KMS-11 (cell line): ENCODE measurements at regions not wholly inside any gene's neighbourhood (a gene's known extent, or its start where the extent isn't known, plus 50 kb on each side); places are given as distances from the start of the nearest gene placed in this dataset.
A peak's percentile ranks its signal among the peaks of the same experiment; 100 is the strongest.

Source experiments
- H2AFZ ChIP-seq: fragments of 200-600 bp; sonication (generic); 2 replicates; pipeline ENCODE4 v1.6.1; 2016; ENCODE audit warnings: antibody characterized with exemption, mixed run types, low read depth
- H3K27ac ChIP-seq: fragments of 200-600 bp; sonication (generic); 2 replicates; pipeline ENCODE4 v1.6.1; 2016; ENCODE audit warnings: mild to moderate bottlenecking, mixed run types
- H3K27me3 ChIP-seq: fragments of 200-600 bp; sonication (generic); 2 replicates; pipeline ENCODE4 v1.6.1; 2017; ENCODE audit warnings: mild to moderate bottlenecking, low read depth, mixed run types, moderate library complexity; ENCODE audit not compliant: insufficient read depth
- H3K36me3 ChIP-seq: fragments of 200-600 bp; sonication (generic); 2 replicates; pipeline ENCODE4 v1.6.1; 2017; ENCODE audit warnings: mild to moderate bottlenecking, mixed run types; ENCODE audit not compliant: insufficient read depth
- H3K4me1 ChIP-seq: fragments of 200-600 bp; sonication (generic); 2 replicates; pipeline ENCODE4 v1.6.1; 2016; ENCODE audit warnings: mild to moderate bottlenecking, low read depth, mixed run types; ENCODE audit not compliant: poor library complexity, severe bottlenecking
- H3K4me2 ChIP-seq: fragments of 200-600 bp; sonication (generic); 2 replicates; pipeline ENCODE4 v1.7.0; 2016; ENCODE audit warnings: mild to moderate bottlenecking, mixed run types
- H3K4me3 ChIP-seq: fragments of 200-600 bp; sonication (generic); IDR thresholded peaks from 2 replicates; pipeline ENCODE4 v1.6.1; 2017; ENCODE audit warnings: low read depth, low read length, mixed read lengths; ENCODE audit not compliant: insufficient read depth
- H3K79me2 ChIP-seq: fragments of 200-600 bp; sonication (generic); 2 replicates; pipeline ENCODE4 v1.6.1; 2016; ENCODE audit warnings: low read depth, mixed run types; ENCODE audit not compliant: insufficient read depth
- H3K9ac ChIP-seq: fragments of 200-600 bp; sonication (generic); 2 replicates; pipeline ENCODE4 v1.6.1; 2016; ENCODE audit warnings: mild to moderate bottlenecking, mixed run types
- H4K20me1 ChIP-seq: fragments of 200-600 bp; sonication (generic); 2 replicates; pipeline ENCODE4 v1.6.1; 2016; ENCODE audit warnings: mild to moderate bottlenecking, mixed run types; ENCODE audit not compliant: insufficient read depth
- CTCF ChIP-seq: fragments of 200-600 bp; sonication (generic); conservative IDR thresholded peaks from 2 replicates; pipeline ENCODE4 v1.6.1; 2017; ENCODE audit warnings: low read depth, mild to moderate bottlenecking, antibody characterized with exemption, low read length, moderate library complexity, mixed read lengths

DNA sequence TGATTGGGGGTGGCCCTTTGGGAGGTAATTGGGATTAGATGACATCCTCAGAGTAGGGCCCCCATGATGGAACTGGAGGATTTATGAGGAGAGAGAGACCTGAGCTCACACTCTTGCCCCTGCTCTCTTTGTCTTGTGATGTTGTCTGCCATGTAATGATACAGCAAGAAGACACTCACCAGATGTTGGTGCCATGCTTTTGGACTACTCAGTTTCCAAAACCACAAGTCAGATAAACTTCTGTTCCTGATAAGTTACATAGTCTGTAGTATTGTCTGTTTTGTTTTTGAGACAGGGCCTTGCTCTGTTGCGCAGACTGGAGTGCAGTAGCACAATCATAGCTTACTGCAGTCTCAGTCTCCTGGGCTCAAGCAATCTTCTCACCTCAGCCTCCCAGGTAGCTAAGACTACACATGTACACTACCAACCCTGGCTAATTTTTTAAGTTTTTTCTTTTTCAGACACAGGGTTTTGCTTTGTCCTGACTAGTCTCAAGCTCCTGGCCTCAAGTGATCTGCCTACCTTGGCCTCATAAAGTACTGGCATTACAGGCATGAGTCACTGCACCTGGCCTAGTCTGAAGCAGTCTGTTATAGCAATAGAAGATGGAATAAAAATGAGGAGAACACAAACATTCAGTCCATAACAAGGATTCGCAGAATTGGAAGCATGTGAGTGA, 115.0 kb upstream of the GALNT2 start:
- H3K4me1 ChIP-seq = peaks cover 8% of the 10 kb centered on the region
- no peak overlapping the region for H3K27ac ChIP-seq
- no peaks in the 10 kb centered on the region for H3K27me3 ChIP-seq
- H3K4me3 ChIP-seq = no peak overlapping the region
- H4K20me1 ChIP-seq = no peaks in the 10 kb centered on the region
- H2AFZ ChIP-seq = no peak overlapping the region
- H3K9ac ChIP-seq = no peak overlapping the region
- no peak overlapping the region for H3K4me2 ChIP-seq
- H3K36me3 ChIP-seq = no peaks in the 10 kb centered on the region
- H3K79me2 ChIP-seq = no peaks in the 10 kb centered on the region
- TF ChIP-seq CTCF = no peak

DNA sequence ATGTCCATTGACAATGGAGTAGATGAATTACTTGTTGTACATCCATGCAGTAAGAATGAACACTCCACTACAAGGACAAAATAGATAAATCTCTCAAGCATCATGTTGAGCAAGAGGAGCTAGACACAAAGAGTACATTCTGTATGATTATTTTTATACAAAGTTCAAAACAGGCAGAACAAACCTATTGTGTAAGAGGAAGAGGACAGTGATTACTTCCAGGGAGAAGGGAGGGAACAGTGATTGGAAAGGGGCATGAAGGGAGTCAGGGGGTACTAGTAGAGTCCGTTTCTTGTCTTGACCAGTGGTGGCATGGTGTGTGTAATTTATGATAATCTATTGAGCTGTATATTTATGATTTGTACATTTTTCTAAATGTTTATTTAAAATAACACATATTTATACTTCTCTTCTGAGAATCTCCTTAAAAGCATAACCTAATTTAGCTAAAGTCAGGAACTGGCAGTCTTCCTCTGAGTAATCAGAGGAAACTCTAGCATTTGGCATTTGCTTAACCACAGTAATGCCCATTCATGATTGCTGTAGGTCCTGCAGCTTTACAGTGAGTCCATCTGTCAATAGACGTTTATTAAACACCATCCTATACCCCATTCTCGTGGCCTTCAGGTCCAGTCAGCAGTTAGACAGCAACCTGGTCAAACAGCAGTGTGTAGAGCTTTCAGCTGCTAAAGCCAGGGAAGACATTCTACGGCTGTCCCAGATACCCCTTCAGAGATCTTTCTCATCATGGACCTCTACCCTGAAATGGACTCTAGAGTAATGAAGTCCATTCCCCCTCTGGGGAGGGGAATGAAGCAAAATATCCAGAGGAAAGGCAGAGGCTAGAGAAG, 114.1 kb upstream of the GALNT2 start:
- H3K9ac ChIP-seq = no peak overlapping the region
- H3K4me3 ChIP-seq = no peak overlapping the region
- no peak overlapping the region for H2AFZ ChIP-seq
- no peak overlapping the region for H3K27ac ChIP-seq
- no peak overlapping the region for H3K4me2 ChIP-seq
- no peaks in the 10 kb centered on the region for H3K27me3 ChIP-seq
- no peaks in the 10 kb centered on the region for H3K36me3 ChIP-seq
- peaks cover 8% of the 10 kb centered on the region for H3K4me1 ChIP-seq
- no peak for TF ChIP-seq CTCF
- H3K79me2 ChIP-seq = no peaks in the 10 kb centered on the region
- no peaks in the 10 kb centered on the region for H4K20me1 ChIP-seq

DNA sequence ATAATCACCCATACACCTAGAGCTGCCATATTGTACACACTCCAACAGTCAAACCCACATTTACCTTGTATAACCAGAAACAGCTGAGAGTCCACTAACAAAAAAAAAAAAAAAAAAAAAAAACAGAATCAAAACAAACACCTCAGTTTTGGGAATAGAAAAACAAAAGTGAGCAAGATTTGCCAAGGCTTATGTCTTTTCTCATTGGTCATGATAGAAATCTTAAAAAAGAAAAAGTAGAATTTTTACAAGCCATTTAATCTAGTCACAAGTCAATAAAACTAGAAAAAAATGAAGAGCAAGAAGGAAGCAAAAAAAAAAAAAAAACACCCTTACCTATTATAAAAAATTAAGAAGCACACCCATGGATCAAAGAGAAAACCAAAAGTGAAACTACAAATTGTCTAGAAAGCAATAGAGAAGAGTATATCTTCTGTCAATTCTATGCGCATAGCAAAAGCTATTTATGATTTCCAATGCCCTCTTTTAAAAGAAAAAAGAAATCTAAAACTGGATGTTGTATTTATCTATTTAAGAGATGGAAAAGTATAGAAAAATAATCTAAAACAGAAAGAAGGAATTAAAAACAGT, 113.2 kb upstream of the GALNT2 start:
- 0 out of 2 replicates have a peak overlapping the region, but pooled peaks have one; percentile 1 for H3K4me2 ChIP-seq
- no peaks in the 10 kb centered on the region for H3K79me2 ChIP-seq
- H2AFZ ChIP-seq = no peak overlapping the region
- TF ChIP-seq CTCF = no peak
- no peak overlapping the region for H3K9ac ChIP-seq
- H3K4me3 ChIP-seq = no peak overlapping the region
- H4K20me1 ChIP-seq = no peaks in the 10 kb centered on the region
- H3K27me3 ChIP-seq = no peaks in the 10 kb centered on the region
- peaks cover 8% of the 10 kb centered on the region for H3K4me1 ChIP-seq
- H3K36me3 ChIP-seq = no peaks in the 10 kb centered on the region
- H3K27ac ChIP-seq = no peak overlapping the region

DNA sequence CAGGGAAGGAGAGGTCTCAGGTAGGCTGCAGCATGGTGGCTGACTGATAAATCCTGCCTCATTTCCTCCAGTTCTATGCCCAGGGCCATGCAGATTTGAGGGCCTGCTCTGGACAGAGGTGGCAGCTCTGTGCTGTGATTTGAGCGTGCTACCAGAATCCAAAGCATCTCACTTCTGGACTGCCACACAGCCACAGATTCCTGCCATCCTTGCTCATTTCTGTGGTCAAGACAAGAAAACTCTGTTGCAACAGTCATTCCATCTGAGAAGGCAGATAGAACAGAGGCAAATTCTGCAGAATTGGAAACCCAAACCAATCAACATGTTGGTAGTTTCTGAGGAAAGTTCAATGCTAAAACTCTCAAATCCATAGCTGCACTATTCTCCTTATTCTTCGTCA, 102.8 kb upstream of the GALNT2 start:
- no peak overlapping the region for H3K4me2 ChIP-seq
- no peaks in the 10 kb centered on the region for H3K36me3 ChIP-seq
- no peak overlapping the region for H3K4me3 ChIP-seq
- H3K79me2 ChIP-seq = no peaks in the 10 kb centered on the region
- H3K4me1 ChIP-seq = no peaks in the 10 kb centered on the region
- no peaks in the 10 kb centered on the region for H3K27me3 ChIP-seq
- no peak for TF ChIP-seq CTCF
- no peaks in the 10 kb centered on the region for H4K20me1 ChIP-seq
- H2AFZ ChIP-seq = no peak overlapping the region
- no peak overlapping the region for H3K27ac ChIP-seq
- no peak overlapping the region for H3K9ac ChIP-seq
